Right kidney (tissue), 1 donor: ENCODE measurements at regions not wholly inside any gene's neighbourhood (a gene's known extent, or its start where the extent isn't known, plus 50 kb on each side); places are given as distances from the start of the nearest gene placed in this dataset.

Source experiments
- DNase-seq: peaks from one replicate; pipeline ENCODE4 v3.0.0-alpha.2; 2016

GRCh38 chr2:125070726-125071505 is 1045.8 kb downstream of the CNTNAP5 start:
- no peak for DNase-seq

DNA sequence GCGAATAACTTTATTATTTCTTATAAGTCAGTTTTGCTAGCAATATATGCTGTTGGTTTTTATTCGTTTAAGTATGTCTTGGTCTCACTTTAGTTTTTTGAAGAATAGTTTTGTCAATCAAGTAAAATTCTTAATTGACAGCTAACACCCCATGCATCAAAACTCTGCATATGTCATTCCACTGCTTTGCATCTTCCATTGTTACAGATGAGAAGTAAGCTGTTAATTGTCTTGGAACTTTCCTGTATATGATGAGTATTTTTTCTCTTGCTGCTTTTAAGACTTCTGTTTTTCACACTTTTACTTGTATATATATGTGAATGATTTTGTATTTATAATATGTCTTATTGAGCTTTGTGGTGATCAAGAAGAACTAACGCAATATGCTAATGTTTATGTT is 1048.4 kb downstream of the CNTNAP5 start:
- no peak for DNase-seq

DNA sequence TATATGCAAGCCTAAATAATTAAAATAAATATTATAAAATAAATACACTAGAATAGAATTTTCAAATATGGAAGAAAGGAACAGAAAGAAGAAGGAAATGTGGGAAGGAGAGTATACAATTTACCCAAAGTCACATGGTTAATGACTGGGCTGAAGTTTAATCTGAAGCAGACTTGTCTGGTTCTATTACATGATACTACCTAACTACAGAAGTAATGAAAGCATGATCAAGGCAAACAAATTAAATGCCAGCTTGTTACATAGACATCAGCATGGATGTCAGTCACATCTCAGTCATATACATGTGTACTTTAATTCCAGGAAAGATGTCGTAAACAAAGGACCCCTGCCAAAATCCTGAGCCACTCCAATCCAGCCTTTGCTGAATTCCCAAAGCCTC is 1060.8 kb downstream of the CNTNAP5 start:
- no peak for DNase-seq

- DNase-seq, result no peak
These were observed 1061.5 kb downstream of the CNTNAP5 start for GRCh38 chr2:125086313-125087184.

GRCh38 chr2:125092276-125093009 is 1067.4 kb downstream of the CNTNAP5 start:
- no peak for DNase-seq

GRCh38 chr2:125095826-125096225 is 1070.7 kb downstream of the CNTNAP5 start:
- DNase-seq, result no peak

- no peak for DNase-seq
These were observed 1081.6 kb downstream of the CNTNAP5 start for GRCh38 chr2:125106710-125107109.

DNA sequence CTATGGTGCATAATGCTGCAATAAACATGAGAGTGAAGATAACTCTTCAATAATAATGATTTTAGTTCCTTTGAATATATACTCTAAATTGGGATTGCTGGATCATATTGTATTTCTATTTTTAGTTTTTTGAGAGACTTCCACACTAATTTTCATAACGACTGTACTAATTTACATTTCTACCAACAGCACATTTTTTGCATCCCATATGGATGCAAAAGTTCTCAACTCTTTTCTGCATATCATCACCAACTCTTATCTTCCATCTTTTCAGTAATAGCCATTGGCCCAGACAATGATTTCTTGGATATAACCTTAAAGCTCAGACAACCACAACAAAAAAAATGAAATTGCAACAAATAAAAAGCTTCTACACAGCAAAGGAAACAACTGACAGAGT is 1082.4 kb downstream of the CNTNAP5 start:
- DNase-seq, result no peak

DNA sequence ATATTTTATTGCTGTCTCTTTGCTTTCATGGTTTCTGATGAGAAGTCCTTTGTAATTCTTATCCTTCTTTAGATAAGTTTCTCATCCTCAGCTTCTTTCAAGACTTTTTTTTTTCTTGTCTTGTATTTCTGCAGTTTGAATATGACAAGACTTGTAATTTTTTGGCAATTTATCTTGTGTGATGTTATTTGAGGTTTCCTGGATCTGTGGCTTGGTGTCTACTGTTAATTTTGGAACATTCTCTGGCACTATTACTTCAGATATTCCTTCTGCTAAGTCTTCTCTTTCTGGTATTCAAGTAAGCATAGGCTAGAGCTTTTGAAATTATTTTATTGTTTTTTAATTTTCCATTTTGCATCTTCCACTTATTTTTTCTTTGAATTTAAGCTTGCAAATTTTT is 1083.2 kb downstream of the CNTNAP5 start:
- no peak for DNase-seq

GRCh38 chr2:125125902-125126301 is 1100.8 kb downstream of the CNTNAP5 start:
- DNase-seq, result no peak

DNA sequence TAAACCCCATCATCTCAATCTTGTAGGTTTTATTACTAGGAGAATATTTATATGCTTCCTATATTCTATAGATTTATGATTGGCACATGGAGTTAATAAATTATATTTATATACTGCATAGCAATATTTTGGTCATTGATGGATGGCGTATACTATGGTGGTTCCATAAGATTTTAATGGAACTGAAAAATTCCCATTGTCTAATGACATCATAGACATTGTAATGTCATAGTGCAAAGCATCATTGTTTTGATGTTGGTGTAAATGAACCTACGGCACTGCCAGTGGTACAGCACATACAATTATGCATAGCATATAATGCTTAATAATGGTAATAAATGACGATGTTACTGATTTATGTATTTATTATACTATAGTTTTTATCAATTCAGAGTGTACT is 1135.9 kb downstream of the CNTNAP5 start:
- DNase-seq, result no peak

DNA sequence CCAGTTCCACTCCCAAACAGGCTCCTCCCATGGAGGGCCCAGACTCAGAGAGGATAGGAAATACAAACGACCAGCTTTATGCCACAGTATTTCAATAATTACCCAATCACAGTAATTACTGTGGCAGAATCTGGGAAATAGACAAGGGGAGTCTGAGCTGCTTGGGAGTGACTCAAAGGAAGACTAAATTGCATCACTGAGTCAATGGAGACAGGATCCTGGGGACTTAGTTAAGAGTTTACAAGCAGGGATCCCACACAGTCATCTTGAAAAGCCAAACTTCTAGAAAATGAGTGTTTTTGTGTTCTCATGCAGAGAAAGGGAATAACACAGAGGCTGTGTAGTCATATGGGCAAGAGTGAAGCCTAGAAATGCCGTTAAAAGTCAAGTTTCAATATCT is 1142.1 kb downstream of the CNTNAP5 start:
- DNase-seq, result no peak

DNA sequence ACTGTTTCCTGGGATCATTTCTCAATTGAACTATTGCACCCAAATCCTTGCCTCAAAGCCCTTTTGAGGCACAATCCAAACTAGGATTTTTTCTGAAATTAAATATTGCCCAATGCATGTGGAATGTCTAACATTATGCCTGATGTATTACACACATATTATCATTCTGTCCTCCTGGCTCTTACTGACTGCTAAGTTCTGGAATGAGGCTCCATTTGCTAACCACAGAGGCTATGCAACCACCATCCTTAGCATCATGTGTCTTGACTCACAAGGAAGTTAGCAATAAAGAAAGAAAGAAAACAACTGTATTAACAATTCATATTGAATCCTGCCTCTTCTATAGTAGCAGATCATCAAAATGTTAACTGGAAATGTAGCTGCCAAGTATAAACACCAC is 1142.7 kb downstream of the CNTNAP5 start:
- DNase-seq, result no peak

DNA sequence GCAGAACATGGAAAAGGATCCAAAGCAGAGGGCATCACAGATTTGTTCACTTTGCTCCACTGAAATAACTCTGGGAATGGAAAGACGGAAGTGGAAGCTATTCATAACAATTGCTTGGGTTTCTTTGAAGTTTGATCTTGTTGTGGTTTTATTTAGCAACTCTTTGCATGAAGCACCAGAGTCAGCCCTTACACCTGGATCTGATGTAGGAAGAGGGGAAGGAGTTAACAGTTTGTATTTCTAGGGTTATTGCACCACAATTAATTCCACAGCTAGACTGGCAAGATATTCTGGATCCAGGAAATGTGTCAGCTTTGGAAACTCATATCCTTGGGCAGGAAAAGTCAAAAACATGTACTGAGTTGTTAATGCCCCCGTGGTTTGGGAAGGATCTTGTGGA is 1143.4 kb downstream of the CNTNAP5 start:
- no peak for DNase-seq

- DNase-seq, result no peak
These were observed 1144.1 kb downstream of the CNTNAP5 start for GRCh38 chr2:125169022-125169763.

DNA sequence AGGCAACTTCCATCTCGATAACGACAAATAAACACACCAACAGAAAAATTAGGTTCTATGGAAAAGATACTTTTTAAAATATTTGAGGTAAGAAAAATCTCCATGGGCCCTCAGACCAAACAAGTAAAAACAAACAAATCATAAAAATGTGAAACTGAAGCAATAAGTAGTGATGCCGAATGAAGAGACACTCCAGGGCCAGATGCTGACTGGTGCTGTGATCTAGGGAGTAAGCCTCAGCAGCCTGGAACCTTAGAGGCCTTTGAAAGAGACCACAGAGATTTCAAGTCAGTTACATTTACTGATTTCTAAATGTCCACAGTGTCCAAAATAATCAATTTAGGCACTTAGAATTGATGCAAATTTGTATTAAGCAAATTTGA is 1144.7 kb downstream of the CNTNAP5 start:
- DNase-seq, result no peak

- no peak for DNase-seq
These were observed 1147.1 kb downstream of the CNTNAP5 start for GRCh38 chr2:125172181-125172580.

DNA sequence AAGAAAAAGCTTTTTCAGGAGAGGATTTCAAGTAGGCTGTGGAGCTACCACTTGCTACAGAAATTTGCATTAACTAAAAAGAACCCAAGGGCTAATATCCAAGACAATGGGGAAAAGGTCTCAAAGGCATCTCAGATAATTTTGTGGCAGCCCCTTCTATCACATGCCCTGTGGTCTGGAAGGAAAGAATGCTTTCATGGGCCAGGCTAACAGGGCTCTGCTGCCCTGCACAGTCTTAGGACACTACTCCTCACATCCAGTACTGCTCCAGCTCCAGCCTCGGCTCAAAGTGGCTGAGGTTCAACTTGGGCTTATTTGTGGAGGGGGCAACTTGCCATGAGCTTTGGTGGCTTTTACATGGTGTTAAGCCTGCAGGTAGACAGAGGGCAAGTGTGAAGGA is 1150.3 kb downstream of the CNTNAP5 start:
- DNase-seq, result no peak

- no peak for DNase-seq
These were observed 1160.7 kb downstream of the CNTNAP5 start for GRCh38 chr2:125185691-125186270.

- no peak for DNase-seq
These were observed 1182.3 kb downstream of the CNTNAP5 start for GRCh38 chr2:125207431-125207830.

DNA sequence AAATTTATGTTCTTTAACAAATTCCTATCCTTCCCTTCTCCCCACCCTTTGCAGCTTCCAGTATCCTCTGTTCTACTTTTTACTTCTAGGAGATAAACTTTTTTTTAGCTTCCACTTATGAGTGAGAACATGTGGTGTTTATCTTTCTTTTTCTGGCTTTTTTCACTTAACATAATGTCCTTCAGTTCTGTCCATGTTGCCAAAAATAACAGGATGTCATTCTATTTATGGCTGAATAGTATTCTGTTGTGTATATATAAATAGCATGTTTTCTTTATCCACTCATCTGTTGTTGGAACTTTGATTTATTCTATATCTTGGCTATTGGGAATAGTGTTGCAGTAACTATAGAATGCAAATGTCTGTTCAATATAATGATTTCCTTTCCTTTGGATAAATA is 1191.2 kb downstream of the CNTNAP5 start:
- DNase-seq, result no peak

DNA sequence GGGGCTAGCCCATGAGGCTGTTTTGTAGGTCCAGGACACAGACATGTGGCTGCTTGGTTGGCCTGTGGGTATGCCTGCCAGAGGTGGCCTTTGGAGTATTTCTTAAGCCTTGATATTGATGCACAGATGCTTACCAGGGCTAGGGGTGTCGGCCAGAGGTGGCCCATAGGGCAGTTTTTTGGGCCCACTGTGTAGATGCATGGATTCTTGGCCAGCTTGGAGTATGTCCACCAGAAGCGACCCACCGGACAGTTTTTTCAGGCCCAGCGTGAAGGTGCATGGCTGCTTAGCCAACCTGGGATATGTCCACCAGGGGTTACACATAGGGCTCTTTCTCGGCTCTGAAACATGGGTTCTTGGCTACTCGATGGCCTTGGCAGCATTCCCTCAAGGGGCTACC is 1199.1 kb downstream of the CNTNAP5 start:
- DNase-seq, result no peak
